GM12878 (cell line): ENCODE measurements at regions not wholly inside any gene's neighbourhood (a gene's known extent, or its start where the extent isn't known, plus 50 kb on each side); places are given as distances from the start of the nearest gene placed in this dataset.

Experiments
- ATAC-seq: fragments of 200-7000 bp; cut with Tn5 transposase; 3 replicates; pipeline ENCODE4 v1.9.1; 2020; ENCODE audit warnings: mild to moderate bottlenecking, moderate library complexity
- BruUV-seq: library from RNA; stranded (reverse); fragments of 400-500 nt; replicated peaks from 2 replicates; lab custom pipeline; 2021; lab: Mats Ljungman, UMichigan
- CTCF ChIA-PET: fragments of 300-600 bp; sonication (Branson Sonifier 250); formaldehyde crosslinking; extraction: SDS; loops from one replicate; lab custom pipeline; 2021; ENCODE audit warnings: inconsistent platforms; lab: Yijun Ruan, JAX
- POLR2A ChIA-PET: fragments of 350-600 bp; formaldehyde crosslinking; extraction: SDS; loops from one replicate; lab custom pipeline; 2021; ENCODE audit warnings: inconsistent platforms; lab: Charles Lee
- RAD21 ChIA-PET: fragments of 300-600 bp; sonication (Branson Sonifier 250); formaldehyde crosslinking; loops from one replicate; lab custom pipeline; 2023; ENCODE audit warnings: antibody characterized with exemption; ENCODE audit not compliant: unreplicated experiment; lab: Charles Lee
- SMC1A ChIA-PET: fragments of 300-600 bp; sonication (Branson Sonifier 250); formaldehyde crosslinking; loops from one replicate; lab custom pipeline; 2023; ENCODE audit not compliant: unreplicated experiment, uncharacterized antibody; lab: Charles Lee
- DNase-seq: peaks from one replicate; pipeline ENCODE4 v3.0.0-alpha.2; 2011; ENCODE audit warnings: low read depth, low spot score
- FAIRE-seq: peaks from 3 replicates; lab custom pipeline; 2011; peaks lifted over from hg19 to GRCh38; lab: Jason Lieb, UNC
- H2AFZ ChIP-seq: 2 replicates; pipeline ENCODE4 v1.6.0; 2011; ENCODE audit warnings: low read depth, low read length, control low read depth; ENCODE audit not compliant: control insufficient read depth
- H3K27ac ChIP-seq: 2 replicates; pipeline ENCODE4 v1.5.1; 2011; ENCODE audit warnings: control low read depth; ENCODE audit not compliant: control insufficient read depth, insufficient read depth
- H3K27me3 ChIP-seq, 2 experiments: replicated peaks in 1 of 2; 2 replicates each; pipeline versions ENCODE4 v1.6.0 to v1.6.1; 2011; ENCODE audit warnings: low read length in 1 of 2; ENCODE audit not compliant: control insufficient read depth in 2 of 2, insufficient read depth in 2 of 2
- H3K36me3 ChIP-seq, 2 experiments: 2 replicates each; pipeline ENCODE4 v1.5.1; 2011; ENCODE audit warnings: low read length in 1 of 2; ENCODE audit not compliant: control insufficient read depth in 2 of 2, insufficient read depth in 2 of 2
- H3K4me1 ChIP-seq: 2 replicates; pipeline ENCODE4 v1.6.1; 2011; ENCODE audit warnings: mild to moderate bottlenecking, low read length, moderate library complexity, mixed read lengths; ENCODE audit not compliant: control insufficient read depth, insufficient read depth
- H3K4me2 ChIP-seq: 2 replicates; pipeline ENCODE4 v1.6.0; 2011; ENCODE audit warnings: control low read depth; ENCODE audit not compliant: control insufficient read depth, insufficient read depth
- H3K4me3 ChIP-seq: fragments of 200-600 bp; sonication (generic); 2 replicates; pipeline ENCODE4 v1.5.1; 2016
- H3K79me2 ChIP-seq: 2 replicates; pipeline ENCODE4 v1.6.0; 2011; ENCODE audit warnings: low read length; ENCODE audit not compliant: control insufficient read depth, insufficient read depth
- H3K9ac ChIP-seq: 2 replicates; pipeline ENCODE4 v1.8.0; 2011; ENCODE audit warnings: low read length, control low read depth, mixed read lengths; ENCODE audit not compliant: control insufficient read depth, insufficient read depth
- H3K9me3 ChIP-seq: replicated peaks from 3 replicates; pipeline ENCODE4 v1.5.1; 2011; ENCODE audit warnings: mild to moderate bottlenecking, low read length; ENCODE audit not compliant: control insufficient read depth, insufficient read depth
- H4K20me1 ChIP-seq: 2 replicates; pipeline ENCODE4 v1.6.0; 2011; ENCODE audit not compliant: control insufficient read depth, insufficient read depth
- CBX3 ChIP-seq: fragments of 200-600 bp; sonication (generic); IDR thresholded peaks from 2 replicates; pipeline ENCODE4 v1.6.1; 2016; ENCODE audit warnings: low read depth, borderline replicate concordance
- ELK1 ChIP-seq: IDR thresholded peaks from 2 replicates; pipeline ENCODE4 v1.6.1; 2012; ENCODE audit warnings: low read depth, low read length, improper control_type of control experiment
- HCFC1 ChIP-seq: fragments of 150-350 bp; IDR thresholded peaks from 2 replicates; pipeline ENCODE4 v1.6.1; 2014; ENCODE audit warnings: low read length
- IRF5 ChIP-seq: fragments of 450-650 bp; IDR thresholded peaks from 2 replicates; pipeline ENCODE4 v1.6.1; 2017; ENCODE audit warnings: borderline replicate concordance
- MYB ChIP-seq: fragments of 150-350 bp; IDR thresholded peaks from 2 replicates; pipeline ENCODE4 v1.6.1; 2014; ENCODE audit warnings: mild to moderate bottlenecking, low read depth, low read length, borderline replicate concordance
- NRF1 ChIP-seq: conservative IDR thresholded peaks from 2 replicates; pipeline ENCODE4 v1.6.1; 2011; ENCODE audit warnings: mild to moderate bottlenecking, low read depth, low read length, improper control_type of control experiment
- POLR2AphosphoS2 ChIP-seq: IDR thresholded peaks from 2 replicates; pipeline ENCODE4 v1.6.1; 2011; ENCODE audit warnings: low read depth, mild to moderate bottlenecking, low read length, improper control_type of control experiment, moderate library complexity
- POLR2AphosphoS5 ChIP-seq: IDR thresholded peaks from 2 replicates; pipeline ENCODE4 v1.6.1; 2011; ENCODE audit warnings: mild to moderate bottlenecking, low read length, inconsistent platforms
- SMAD1 ChIP-seq: fragments of 450-650 bp; IDR thresholded peaks from 2 replicates; pipeline ENCODE4 v1.6.1; 2018; ENCODE audit warnings: mild to moderate bottlenecking, low read depth; ENCODE audit not compliant: partially characterized antibody
- STAT1 ChIP-seq: fragments of 450-650 bp; conservative IDR thresholded peaks from 2 replicates; pipeline ENCODE4 v1.6.1; 2014; ENCODE audit warnings: antibody characterized with exemption, mild to moderate bottlenecking
- USF1 ChIP-seq: IDR thresholded peaks from 2 replicates; pipeline ENCODE4 v1.6.1; 2011; ENCODE audit warnings: borderline replicate concordance, low read depth, mild to moderate bottlenecking, moderate library complexity, mixed read lengths, low read length; ENCODE audit not compliant: insufficient read depth; ENCODE audit errors: extremely low read length
- ZNF274 ChIP-seq: IDR thresholded peaks from one replicate; pipeline ENCODE4 v1.8.0; 2011; ENCODE audit not compliant: insufficient read length, insufficient read depth
- ZZZ3 ChIP-seq: IDR thresholded peaks from 2 replicates; pipeline ENCODE4 v1.6.1; 2011; ENCODE audit warnings: low read depth; ENCODE audit not compliant: control insufficient read depth, insufficient read length
- WGBS: methylation state at CpG from one replicate; pipeline ENCODE4 v1.1.6; 2016; ENCODE audit warnings: low lambda C conversion rate; ENCODE audit not compliant: insufficient replicate concordance, insufficient coverage; ENCODE audit errors: missing lambda C conversion rate; 5-methylcytosine and 5-hydroxymethylcytosine counted together
- in situ Hi-C: fragments of 300-500 bp; cut with MboI; formaldehyde crosslinking; loops from 9 replicates; pipeline ENCODE4 v1.14.3; 2018; ENCODE audit warnings: mixed read lengths
- intact Hi-C: fragments of 100-400 bp; cut with micrococcal nuclease; formaldehyde crosslinking; loops from one replicate; pipeline ENCODE4 v1.14.2; 2022; ENCODE audit not compliant: unreplicated experiment

- Histone ChIP-seq H3K9ac (no peak overlapping the region), H2AFZ (no peak overlapping the region), H3K79me2 (no peaks in the 10 kb centered on the region), H3K4me2 (no peak overlapping the region), H3K27me3 (no peaks in the 10 kb centered on the region), H3K4me1 (no peaks in the 10 kb centered on the region), H3K9me3 (no peaks in the 10 kb centered on the region; the same call in 2 of the 3 replicates), H3K27ac (no peak overlapping the region), H3K4me3 (no peak overlapping the region), H3K36me3 (no peaks in the 10 kb centered on the region), H4K20me1 (no peaks in the 10 kb centered on the region)
- RAD21 ChIA-PET: no interaction called here
- DNase-seq: no peak
- SMC1A ChIA-PET: no interaction called here
- no peak for FAIRE-seq
- 51% methylated on average over 7 of the region's 7 CpGs for WGBS
- no TSS peak for BruUV-seq
- POLR2A ChIA-PET: no interaction called here
- ATAC-seq: no peak
- in situ Hi-C loops: no loop called here
- intact Hi-C loops: no loop called here
- no peak for TF ChIP-seq SMAD1
- TF ChIP-seq POLR2AphosphoS5: no peak
- no peak for TF ChIP-seq MYB
- TF ChIP-seq CBX3: no peak
- no peak for TF ChIP-seq HCFC1
- TF ChIP-seq ZZZ3: no peak
- no peak for TF ChIP-seq USF1
- no peak for TF ChIP-seq STAT1
- TF ChIP-seq ZNF274: no peak
- no peak for TF ChIP-seq IRF5
- TF ChIP-seq NRF1: no peak
- no peak for TF ChIP-seq ELK1
- TF ChIP-seq POLR2AphosphoS2: no peak
- CTCF ChIA-PET: no interaction called here
Measured at GRCh38 chrX:45697591-45697990, 496.9 kb upstream of the DIPK2B start.
